GM06990 (cell line): ENCODE measurements at regions not wholly inside any gene's neighbourhood (a gene's known extent, or its start where the extent isn't known, plus 50 kb on each side); places are given as distances from the start of the nearest gene placed in this dataset.

Source experiments
- DNase-seq: peaks from one replicate; pipeline ENCODE4 v3.0.0-alpha.2; 2011; ENCODE audit not compliant: insufficient read length; ENCODE audit errors: extremely low read depth
- H3K27me3 ChIP-seq: replicated peaks from 2 replicates; pipeline ENCODE4 v1.6.0; 2011; ENCODE audit warnings: low read length; ENCODE audit not compliant: control insufficient read depth, insufficient read depth
- H3K36me3 ChIP-seq: 2 replicates; pipeline ENCODE4 v1.5.1; 2011; ENCODE audit warnings: low read length; ENCODE audit not compliant: control insufficient read depth, insufficient read depth
- H3K4me3 ChIP-seq: replicated peaks from 2 replicates; pipeline ENCODE4 v1.5.1; 2011; ENCODE audit warnings: low read depth, mild to moderate bottlenecking, control low read depth, low read length
- CTCF ChIP-seq: IDR thresholded peaks from 2 replicates; pipeline ENCODE4 v1.5.1; 2011; ENCODE audit warnings: low read length, control low read depth, mild to moderate bottlenecking, inconsistent platforms; ENCODE audit not compliant: insufficient read depth, poor library complexity, severe bottlenecking

GRCh38 chr4:71221510-71222466, 117.0 kb upstream of the SLC4A4 start:
- DNase-seq = no peak
- H3K27me3 ChIP-seq = no peaks in the 10 kb centered on the region
- H3K36me3 ChIP-seq = no peaks in the 10 kb centered on the region
- H3K4me3 ChIP-seq = no peak overlapping the region
- no peak for TF ChIP-seq CTCF

- Histone ChIP-seq H3K36me3 (no peaks in the 10 kb centered on the region), H3K27me3 (no peaks in the 10 kb centered on the region), H3K4me3 (no peak overlapping the region)
- TF ChIP-seq CTCF = no peak
- no peak for DNase-seq
Observed at GRCh38 chr4:71222661-71223060, 116.2 kb upstream of the SLC4A4 start.

GRCh38 chr4:71229477-71230270, 109.1 kb upstream of the SLC4A4 start:
- peak; percentile 66 for TF ChIP-seq CTCF
- Histone ChIP-seq H3K27me3 (peaks cover 1% of the 10 kb centered on the region; the same call in 1 of the 2 replicates), H3K4me3 (no peak overlapping the region), H3K36me3 (no peaks in the 10 kb centered on the region)
- DNase-seq = no peak

GRCh38 chr4:71230271-71231128, 108.3 kb upstream of the SLC4A4 start:
- no peak for DNase-seq
- Histone ChIP-seq H3K4me3 (no peak overlapping the region), H3K36me3 (no peaks in the 10 kb centered on the region), H3K27me3 (peaks cover 1% of the 10 kb centered on the region; the same call in 1 of the 2 replicates)
- no peak for TF ChIP-seq CTCF
